ENCODE measurements at regions not wholly inside any gene's neighbourhood (a gene's known extent, or its start where the extent isn't known, plus 50 kb on each side); places are given as distances from the start of the nearest gene placed in this dataset.

- TF ChIP-seq CTCF (IDR thresholded peaks at IDR 0.05; ENCODE audit: low read depth, low read length) (no peak), EZH2phosphoT487 (IDR thresholded peaks at IDR 0.05; ENCODE audit: low read depth) (no peak)
Observed at GRCh38 chr6:8175046-8175777, 72.9 kb upstream of the EEF1E1 start.

Data from OCI-LY3 (cell line).